NAMALWA (cell line): ENCODE measurements at regions not wholly inside any gene's neighbourhood (a gene's known extent, or its start where the extent isn't known, plus 50 kb on each side); places are given as distances from the start of the nearest gene placed in this dataset.

ENCODE experiments used
- DNase-seq: peaks from one replicate; pipeline ENCODE4 v3.0.0-alpha.2; 2015; ENCODE audit warnings: low spot score

DNA sequence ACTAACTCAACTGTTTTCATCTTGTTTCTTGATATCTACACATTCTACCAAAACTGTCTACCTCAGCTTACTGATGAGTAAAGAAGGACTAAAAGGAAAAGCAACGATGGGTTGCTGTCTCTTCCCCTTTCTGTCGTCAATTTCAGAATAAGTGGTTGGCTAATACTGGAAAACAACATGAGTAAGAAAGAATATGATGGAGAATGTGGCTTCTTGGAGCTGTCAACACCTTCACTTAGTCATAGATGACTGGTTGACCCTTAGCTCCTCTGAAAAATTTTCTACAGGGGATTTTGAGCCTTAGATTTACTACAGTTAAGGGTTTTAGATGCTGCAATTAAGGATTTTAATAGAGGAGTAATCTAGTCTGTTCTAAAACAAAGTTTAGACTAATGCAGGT lies 797.9 kb downstream of the TLE4 start:
- no peak for DNase-seq

DNA sequence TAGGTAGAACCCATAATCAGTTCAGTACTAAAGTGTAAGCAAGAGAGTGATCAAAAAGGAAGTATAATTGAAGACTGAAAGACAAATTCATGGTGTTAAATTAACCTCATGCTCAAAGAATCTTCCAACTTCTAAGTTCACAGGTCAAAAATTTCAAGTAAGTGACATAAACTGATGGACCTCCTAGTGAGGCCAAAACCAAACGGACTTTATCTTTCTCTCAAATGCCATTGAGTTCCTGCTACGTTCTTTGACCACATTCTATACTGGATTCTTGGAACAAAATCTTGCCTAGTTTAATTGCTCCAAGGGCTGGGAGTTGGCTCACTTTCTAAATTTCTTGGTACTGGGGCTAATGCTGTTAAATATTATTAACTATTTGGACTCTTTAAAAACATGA lies 794.9 kb downstream of the TLE4 start:
- no peak for DNase-seq

DNA sequence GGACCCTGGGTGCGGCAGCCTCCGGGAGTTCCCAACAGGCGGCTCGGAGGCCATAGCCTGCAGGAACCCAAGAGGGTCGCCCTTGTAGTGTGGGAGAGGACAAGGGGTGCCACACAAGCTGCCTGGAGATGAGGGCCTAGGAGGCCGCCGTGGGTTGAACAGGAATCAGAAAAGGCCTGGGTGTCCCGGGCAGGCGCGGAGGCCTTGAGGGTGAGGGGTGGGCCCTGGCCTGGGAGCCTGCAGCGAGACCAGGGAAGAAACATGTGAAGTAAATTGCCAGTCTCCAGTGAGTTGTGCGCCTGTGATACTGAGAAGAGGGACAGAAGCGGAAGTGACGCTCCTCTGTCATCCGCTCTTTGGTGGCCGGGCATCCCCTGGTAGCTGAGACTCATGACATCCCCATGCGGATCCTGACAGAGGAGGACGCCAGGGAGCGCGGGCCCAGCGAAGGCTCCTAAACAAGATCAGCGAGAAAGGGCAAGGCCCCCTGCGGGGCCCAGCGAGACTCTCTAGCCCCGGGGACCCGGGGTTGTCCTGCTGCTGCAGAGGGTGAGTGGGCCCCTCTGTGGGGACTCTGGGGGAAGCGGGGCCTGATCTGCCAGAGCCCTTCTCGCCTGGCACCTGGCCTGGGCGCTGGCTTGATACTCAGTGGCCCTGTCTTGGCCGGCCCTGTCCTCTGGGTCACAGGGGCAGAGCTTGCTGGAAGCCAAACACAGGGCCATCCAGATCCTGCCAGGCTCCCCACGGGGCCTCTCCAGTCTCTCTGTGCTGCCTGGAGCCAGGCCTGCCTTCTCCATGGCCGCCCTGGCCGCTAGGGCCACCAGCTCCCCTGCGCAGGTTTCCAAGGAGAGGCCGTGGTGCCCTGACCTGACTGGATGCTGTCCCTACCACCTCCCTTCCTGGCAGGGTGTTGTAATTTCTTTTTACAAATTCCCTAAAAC lies 788.4 kb downstream of the TLE4 start:
- DNase-seq, result no peak

DNA sequence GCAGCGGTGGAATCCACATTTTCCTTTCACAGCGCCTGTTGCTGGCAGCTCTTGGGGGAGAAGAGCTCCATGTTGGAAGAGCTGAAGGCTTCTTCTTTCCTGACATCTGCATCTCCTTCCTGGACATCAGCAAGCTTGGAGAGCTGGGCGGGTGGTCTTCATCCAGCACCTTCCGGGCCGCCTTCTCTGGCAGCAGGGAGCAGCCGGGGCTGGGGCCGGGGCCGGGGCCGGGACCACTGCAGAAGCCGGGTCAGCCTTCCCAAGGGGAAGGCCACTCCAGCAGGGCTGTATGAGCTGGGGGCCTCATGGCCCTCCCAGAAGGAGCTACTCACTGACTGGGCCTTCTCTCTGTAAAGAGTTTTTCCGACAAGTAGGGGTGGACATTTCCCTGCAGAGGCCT lies 787.5 kb downstream of the TLE4 start:
- no peak for DNase-seq

DNA sequence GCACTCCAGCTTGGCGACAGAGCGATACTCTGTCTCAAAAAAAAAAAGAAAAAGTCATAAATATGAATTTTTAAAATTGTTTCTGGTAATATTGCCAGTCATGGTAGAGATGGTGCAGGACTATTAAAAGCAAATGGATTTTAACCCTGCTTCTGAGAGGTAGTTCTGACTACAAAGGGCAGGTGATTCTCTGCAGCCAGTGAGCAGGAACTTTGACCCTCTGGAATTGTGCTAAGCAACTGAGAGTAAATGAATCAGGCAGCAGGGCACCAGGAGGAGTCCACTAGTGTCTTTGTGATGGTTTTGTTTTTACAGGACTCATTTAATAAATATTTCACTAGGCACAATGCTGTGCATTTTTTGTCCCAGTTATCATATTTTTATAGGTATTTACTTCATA lies 781.2 kb downstream of the TLE4 start:
- no peak for DNase-seq

DNA sequence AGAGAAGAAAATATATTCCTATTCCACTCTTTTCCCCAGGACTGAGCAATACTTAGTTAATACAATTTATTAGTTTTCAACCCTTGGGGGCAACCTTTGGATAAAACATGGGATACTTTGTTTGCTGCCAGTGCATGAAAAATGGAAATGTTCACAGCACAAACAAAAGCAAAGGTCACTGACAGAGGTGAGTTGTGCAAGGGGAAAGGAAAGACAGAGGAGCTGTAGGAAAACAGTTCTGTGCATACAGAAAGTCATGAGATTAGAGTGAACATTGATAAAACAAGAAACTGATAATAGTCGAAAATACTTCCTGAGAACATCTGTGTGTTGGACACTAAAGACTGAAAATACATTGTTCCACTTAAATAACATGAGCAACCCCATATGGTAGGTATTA lies 779.8 kb downstream of the TLE4 start:
- no peak for DNase-seq

DNA sequence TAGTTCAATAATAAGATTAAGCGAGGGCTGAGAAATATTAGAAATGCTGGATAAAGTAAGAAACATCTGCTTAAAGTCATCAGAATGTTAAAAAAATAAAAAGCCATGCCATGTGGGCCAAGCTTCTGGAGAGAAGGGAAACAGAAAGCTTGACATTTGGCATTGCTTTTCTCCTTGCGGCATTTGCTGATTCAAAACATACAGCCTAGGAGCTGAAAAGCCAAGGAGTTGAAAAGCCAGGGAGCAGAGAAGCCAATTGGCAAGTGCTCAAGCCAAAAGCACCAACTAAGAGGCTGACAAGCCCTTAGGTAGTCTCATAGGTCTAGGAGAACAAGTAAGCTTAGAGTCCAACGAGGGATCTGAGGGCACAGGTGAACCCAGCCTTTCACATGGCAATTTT lies 754.3 kb downstream of the TLE4 start:
- DNase-seq, result no peak

DNA sequence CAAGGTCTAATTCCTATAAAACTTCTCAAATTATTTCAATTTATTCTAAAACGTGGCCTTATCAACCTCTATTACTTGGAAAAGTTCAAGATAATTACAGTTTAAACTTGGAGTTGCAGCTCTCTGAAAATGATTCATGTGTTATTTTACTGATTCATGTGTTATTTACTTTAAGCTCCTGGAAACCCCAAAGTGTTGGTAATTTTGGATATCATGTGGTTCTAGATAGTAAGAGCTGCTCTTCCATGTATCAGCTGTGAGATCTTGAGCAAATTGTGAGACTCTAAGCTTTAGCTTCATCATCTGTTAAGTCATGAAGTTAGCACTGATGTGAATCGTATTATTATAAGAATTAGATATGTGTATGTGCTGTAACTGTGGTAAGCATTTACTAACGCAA lies 749.2 kb downstream of the TLE4 start:
- DNase-seq, result no peak

DNA sequence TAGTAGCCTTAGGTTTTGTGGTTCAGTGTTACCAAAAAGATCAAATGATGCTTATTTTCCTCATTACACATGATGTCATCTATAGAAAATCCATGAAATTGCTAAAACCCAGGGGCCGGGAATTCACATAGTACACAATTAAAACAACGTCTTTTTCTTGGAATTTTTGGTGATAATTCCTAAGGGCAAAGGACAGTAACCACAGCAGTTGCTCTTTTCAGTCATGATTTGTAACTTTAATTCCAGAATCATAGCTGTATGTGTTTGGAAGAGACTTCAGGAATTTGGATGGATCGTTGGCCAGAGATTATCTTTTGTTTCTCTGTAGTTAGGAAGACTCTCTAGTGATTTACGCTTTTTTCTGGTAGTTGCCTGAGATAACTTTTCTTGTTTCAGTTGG lies 748.7 kb downstream of the TLE4 start:
- DNase-seq, result no peak

DNA sequence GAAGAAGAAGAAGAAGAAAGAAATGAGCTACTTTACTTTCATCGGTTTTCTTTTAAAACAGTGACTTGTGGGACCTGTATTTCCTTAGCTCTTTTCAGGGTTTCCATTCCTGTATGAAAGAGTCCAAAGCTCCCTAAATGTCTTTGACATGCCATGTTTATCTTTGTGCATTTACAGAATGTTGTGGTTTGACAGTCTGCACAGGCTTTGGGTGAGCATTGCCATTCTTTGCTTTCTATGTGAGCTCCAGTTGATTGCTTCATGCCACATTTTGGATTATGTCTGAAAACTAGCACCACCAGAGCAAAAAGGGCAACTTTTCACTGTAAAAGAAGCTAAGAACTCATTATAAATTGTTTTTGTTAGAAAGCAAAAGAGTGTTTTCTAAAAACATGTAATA lies 733.4 kb downstream of the TLE4 start:
- no peak for DNase-seq

DNA sequence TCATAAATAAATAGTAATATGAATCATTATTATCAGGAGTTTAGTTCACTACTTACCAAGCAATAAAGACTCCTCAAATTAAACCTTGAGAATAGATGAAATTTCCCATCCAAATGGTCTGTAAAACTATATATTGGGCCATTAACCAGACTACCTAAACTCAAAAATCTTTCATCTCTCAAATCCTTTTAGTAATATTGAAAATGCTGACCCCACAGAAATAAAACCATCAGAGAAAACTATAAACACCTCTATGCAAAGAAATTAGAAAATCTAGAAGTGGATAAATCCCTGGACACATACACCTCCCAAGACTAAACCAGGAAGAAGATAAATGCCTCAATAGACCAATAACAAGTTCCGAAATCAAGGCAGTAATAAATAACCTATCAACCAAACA lies 723.2 kb downstream of the TLE4 start:
- DNase-seq, result no peak

DNA sequence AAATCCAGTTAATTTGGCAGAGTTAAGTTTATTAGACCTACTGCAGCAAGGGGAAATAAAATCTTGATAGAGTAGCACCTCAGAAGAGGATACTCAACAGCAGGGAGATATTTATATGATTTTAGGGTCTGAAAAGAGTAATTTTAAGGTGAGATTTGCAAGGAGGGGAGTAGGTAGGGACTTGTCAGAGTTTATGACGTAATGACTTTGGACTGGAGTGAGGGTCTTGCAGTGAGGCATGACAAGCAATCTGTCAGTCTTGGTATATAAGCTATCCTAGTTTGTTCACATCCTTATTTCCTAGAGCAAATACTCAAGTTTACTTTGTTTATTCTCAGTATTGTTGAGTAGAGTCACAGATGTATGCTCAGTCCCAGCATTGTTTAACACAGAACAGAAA lies 722.6 kb downstream of the TLE4 start:
- no peak for DNase-seq

DNA sequence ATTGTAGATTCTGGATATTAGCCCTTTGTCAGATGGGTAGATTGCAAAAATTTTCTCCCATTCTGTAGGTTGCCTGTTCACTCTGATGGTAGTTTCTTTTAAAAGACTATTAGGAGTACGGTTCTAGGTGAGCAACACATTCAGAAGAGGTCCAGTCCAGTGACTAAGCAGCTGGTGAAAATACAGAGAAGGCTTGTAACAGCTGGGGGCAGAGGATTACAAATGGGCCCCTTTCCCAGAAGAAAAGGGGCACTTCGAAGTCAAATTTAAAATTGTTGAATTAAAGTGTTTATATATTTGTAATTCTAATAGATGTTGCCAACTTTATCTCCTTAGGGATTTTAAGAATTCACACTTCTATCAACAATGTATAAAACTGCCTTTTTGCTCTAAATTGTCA lies 720.5 kb downstream of the TLE4 start:
- DNase-seq, result no peak

DNA sequence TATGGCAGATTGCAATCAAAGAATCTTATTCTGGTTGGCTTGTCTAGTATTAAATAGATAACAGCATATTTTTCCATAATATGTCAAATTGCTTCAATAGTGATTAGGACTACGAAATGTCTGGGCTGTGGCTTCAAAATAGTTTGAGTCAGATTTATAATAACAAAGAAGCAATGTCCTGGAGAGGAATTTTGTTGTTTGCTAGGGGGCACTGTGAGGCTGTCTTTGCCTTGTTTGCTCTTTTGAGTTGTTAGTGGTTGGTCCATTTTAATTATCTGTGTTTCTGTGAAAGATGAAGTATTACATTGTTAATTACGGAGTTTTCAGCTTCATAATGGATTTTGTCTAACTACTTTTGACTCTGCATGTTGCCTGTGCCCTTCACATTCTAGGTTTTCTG lies 713.6 kb downstream of the TLE4 start:
- DNase-seq, result peak; percentile 13

DNA sequence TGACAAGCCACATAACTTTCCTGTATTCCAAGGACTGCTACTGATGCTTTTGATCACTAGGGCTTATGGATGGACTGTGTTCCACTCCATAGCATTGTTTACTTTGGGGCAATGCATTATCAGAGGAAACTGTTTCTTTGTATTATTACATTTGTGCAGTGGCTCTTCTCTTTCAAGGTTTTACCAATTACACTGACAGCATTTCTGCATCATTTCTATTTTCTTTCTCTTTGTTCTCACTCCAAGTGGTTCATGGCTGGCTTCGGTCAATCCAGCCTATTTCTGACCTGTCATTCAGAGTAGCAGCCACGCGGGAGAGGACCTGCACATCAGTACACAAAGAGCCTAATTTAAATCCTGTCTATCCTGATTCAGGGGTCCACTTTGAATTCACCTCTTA lies 711.0 kb downstream of the TLE4 start:
- no peak for DNase-seq

DNA sequence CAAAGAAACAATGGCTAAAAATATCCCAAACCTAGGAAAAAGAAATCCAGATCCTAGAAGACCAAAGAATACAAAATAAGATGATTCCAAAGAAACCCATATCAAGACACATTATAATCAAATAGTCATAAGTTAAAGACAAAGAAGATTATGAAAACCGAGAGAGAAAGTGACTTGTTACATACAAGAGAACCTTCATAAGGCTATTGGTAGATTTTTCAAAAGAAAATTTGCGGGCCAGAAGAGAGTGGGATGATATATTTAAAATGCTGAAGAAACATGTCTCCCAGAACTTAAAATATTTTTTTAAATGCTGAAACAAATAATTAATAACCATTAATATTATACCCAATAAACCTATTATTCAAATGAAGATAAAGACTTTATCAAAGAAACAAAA lies 687.3 kb downstream of the TLE4 start:
- DNase-seq, result no peak

DNA sequence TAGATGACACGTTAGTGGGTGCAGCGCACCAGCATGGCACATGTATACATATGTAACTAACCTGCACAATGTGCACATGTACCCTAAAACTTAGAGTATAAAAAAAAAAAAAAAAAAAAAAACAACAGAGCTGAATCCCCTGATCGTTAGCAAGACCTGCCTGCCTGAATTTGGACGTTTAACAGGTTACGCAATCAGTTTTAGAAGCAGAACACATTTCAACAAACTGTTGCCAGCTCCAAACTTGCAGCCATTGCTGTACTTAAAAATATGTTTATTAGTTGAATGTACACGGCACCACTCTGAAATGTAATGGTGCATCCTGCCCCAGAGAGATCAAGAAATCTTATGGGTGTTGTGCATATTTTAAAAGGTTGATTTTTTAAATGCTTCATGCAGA lies 680.0 kb downstream of the TLE4 start:
- DNase-seq, result no peak

DNA sequence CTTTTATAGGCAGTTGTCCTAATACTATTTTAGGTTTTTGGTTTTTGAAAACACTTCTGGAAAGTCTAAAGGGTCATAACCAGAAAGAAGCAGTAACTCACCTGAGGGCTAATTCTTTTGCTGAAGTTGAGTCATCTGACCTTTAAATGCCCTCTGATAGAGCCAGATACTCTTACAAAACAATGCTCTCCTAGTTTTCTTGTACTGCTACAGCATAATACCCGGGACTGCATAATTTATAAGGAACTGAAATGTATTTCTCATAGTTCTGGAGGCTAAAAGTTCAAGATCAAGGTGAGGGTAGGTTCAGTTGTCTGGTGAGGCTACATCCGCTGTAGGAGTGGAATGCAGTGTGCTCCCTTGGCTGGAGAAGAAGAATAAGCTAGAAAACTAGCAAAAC lies 670.3 kb downstream of the TLE4 start:
- DNase-seq, result no peak

DNA sequence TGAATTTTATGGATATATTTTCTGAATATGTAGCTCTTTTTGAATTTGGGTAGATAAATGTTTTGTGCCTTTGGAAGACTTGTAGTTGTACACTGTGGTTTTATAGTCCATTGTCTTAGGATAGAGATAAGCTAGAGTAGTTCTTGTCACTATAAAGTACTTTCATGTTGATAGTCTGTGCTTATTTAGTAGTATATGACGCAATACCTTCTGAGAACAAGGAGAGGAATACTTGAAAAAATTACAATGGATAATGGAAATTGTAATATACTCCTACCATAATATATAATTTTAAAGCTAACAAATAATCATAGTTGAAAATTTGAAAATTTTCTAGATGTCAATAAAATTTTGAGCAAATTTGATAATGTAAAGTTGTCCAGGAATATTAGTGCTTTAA lies 664.0 kb downstream of the TLE4 start:
- DNase-seq, result no peak

DNA sequence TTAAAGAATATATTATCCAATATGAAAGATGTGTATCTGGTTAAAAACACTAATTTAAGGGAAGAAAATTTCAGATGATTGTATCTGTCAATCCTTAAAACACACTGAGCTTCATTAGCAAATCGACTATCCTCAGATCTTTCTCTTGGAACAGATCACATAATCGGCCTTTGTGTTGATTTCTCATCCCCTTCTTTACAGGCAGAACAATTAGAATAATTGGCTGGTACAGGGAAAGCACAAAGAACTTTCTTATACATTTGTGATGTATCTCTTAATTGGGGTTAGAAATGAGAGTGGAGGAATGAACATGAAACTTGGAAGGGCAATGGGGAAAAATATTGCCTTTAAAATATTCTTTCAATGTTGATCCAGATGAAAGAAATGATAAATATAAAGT lies 662.1 kb downstream of the TLE4 start:
- no peak for DNase-seq

DNA sequence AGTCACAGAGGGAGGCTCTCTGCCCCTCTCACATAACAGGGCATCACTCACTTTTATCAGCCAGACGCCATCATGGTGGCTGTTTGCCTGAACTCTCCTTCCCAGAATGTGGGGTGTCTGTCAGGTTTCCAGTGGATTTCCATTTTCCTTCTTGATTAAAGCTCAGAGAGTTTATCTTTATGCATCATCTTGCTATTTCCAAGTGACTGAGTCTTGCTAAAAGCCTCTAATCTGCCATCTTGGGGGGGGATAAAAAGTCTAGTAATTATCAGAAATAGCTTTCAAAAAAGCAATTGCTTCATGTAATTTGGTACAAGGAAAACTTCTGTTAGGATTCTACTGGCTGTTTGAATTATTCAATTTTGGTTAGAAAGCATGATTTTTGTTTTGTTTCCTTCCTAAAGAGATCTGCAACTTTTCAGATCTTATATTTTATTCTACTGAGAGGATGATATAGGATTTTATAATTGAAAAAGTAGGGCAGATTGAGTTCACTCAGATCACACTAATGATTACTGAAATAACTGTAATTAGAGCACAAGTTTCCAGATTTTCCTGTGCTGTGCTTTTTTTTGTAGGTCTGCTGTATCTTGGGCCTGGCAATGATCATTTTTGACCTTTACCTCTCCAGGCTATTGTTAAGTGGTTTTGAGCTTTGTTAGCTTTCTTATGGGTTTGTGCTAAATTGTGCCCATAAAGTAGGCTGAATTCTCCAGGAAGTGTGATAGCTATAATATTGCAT lies 661.5 kb downstream of the TLE4 start:
- no peak for DNase-seq

DNA sequence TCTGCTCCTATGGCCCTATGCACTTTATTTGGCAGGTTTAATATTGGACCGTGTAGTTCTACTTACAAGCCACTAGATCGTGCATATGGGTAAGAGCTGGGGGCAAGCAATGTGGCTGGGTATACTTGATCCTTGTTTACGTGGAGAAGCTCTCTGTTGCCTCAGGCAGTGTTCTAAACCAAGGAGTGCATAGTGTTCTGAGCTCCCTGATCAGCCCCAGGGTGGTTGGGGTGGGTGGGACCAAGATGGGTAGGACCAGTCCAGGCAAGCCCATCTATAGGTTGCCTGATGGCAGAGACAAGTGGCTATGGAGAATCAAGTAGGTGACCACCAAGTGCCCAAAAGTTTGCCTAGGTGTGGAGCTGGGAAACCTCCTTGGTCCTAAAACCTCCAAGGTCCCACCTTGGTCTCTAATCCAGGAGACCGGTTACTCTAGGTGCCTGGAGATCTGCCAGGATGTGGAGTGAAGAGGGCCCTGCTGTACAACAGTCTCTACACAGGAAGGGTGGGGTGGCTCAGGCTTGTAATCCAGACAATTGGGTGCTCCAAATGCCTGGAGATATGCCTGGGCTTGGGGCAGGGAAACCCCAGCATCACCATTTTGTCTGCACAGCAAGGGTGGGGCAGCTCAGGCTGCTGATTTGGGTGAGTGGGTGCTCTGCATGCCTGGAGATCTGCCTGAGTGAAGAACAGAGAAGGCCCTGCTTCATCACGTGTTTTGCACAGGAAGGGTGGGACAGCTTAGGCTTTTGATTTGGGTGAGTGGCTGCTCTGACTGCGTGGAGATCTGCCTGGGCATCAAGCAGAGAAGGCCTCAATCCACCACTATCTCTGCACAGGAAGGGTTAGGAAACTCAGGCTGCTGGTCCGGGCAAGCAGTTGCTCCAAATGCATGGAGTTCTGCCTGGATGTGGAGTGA lies 659.8 kb downstream of the TLE4 start:
- DNase-seq, result no peak

DNA sequence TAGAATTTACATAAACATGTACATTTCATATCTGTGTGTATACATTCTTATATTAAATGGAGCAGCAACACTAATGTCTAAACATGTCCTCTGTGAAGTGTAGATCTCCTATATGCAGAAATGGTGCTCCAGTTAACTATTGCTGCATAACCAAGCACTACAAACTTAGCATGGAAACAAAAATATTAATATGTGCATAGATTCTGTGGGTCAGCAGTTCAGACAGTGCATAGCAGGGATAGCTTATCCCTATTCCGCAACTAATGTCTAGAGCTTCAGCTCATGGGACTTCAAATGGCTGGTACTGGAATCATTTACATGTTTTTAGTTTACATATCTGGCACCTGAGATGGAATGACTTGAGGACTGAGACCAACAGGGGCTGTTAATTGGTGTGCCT lies 652.1 kb downstream of the TLE4 start:
- DNase-seq, result no peak
